ENCODE measurements at regions not wholly inside any gene's neighbourhood (a gene's known extent, or its start where the extent isn't known, plus 50 kb on each side); places are given as distances from the start of the nearest gene placed in this dataset.
"Not testable (repeated sequence)": the region's sequence is repeated elsewhere in the genome, so short reads cannot be mapped to it uniquely, and the experiment has no call there.

DNA sequence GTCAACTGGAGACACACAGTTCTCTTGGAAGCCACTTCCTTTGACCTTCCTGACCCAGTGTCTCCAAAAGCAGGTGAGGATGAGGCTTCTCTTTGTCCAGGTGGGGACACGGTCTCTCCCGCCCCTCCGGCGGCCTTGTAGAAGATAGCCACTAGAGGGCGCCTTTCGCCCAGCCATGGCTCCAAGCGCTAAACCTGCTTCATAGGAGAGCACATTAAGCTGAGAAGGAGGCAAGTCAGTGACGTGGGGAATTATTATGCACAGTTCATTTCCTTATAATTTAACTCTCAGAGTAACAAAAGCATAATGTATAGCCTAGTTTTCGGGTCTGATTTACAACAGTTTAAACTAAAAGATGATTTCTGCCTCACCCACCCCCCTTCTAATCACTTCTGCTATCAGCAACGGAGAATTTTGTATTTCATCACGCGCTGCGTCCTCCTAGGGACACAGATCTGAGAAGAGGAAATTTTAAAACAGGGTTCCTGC, 208.7 kb downstream of the ICOS start:
- peak; percentile 50 for DNase-seq

GRCh38 chr2:204145791-204146190, 209.2 kb downstream of the ICOS start:
- no peak for DNase-seq

DNA sequence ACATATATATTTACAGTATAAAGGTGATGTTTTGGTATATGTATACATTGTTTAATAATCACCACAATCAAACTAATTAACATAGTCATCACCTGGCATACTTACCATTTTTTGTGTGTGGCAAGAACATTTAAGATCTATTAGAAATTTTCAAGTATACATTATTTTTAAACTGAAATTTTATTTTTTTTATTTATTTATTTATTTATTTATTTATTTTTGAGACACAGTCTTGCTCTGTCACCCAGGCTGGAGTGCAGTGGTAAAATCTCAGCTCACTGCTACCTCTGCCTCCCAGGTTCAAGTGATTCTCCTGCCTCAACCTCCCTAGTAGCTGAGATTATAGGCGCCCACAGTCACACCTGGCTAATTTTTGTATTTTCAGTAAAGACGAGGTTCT, 210.5 kb downstream of the ICOS start:
- DNase-seq, result not testable (repeated sequence)

GRCh38 chr2:204150721-204151120, 214.2 kb downstream of the ICOS start:
- no peak for DNase-seq

GRCh38 chr2:204152616-204153015, 216.1 kb downstream of the ICOS start:
- no peak for DNase-seq

DNA sequence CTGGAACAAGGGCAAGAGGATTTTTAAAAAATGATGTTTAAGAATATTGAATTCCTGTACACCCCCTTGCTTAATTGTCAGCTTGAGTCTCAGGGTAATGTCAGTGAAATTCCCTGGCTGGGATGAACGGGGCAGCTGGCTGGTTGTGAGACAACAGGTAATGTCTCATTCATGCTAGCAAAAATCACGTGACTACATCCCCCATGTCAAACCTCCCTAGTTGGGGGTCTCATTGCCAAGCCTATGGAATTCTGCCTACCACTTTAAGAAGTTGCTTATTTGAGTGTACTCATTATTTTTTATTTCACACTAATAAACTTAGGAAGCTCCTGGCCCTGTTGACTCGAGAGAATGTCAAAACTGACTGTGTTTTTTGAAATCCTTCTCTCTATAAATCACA, 218.3 kb downstream of the ICOS start:
- no peak for DNase-seq

DNA sequence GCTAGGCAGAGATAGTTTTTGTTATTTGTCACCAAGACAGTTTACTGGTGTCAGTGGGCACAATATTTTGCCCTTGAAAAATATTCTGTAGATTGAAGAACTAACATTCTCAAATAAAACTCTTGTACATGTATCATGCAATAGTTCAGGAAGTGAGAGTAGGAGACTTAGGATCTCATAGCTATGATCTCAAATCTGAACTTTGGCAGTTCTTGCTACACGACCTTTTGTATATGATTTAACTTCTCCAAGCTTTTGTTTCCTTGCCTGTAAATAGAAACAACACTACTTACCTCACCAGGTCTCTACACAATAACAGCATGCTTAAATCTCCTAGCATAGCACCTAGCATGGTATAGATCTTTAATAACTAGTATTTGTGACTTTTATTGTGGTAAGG, 219.9 kb downstream of the ICOS start:
- no peak for DNase-seq

DNA sequence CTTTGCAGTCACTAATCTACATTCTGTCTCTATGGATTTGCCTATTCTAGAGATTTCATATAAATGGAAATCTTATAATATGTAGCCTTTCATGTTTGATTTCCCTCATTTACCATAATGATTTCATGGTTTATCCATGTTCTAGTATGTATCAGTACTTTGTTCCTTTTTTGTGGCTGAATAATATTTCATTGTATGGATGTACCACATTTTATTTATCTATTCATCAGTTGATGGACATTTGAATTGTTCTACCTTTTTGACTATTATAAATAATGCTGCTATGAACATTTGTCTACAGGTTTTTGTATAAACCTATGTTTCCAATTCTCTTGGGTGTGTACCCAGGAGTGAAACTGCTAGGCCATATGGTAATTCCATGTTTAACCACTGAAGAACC, 221.1 kb downstream of the ICOS start:
- no peak for DNase-seq

GRCh38 chr2:204159526-204159925, 223.0 kb downstream of the ICOS start:
- no peak for DNase-seq

DNA sequence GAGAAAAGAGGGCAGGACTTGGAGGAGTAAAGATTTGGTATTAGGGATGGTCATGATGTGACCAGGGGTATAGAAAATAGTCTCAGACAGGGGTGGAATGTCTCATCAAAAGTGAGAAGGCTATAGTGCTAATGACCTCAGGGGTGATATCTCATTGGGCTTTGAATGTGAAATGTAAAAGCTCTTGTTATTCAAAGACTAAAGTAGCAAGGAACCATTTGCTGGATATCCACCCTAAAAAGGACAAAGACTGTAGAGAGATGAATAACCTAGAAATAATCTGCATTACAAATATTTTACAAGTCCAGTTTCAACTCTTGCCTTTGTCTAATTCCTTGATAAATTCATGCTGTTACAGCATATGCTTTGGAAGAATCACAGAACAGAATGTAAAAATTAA, 224.4 kb downstream of the ICOS start:
- no peak for DNase-seq

DNA sequence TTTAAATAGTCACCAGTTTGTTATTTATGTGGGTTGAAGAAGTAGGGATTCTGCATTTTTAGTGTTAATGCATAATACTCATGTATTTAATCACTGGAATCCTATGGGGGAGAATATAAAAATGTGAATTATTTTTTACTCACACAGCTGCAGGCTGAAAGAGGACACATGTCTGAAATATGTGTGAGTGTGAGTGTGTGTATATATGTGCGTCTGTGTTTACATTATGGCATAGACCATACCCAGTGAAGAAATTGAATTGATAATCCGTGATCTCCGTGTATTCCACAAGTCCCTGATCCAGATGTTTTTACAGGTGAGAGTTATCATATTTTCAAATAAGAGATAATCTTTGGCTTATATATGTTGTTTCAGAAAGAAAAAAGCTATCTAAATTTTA, 225.3 kb downstream of the ICOS start:
- no peak for DNase-seq

DNA sequence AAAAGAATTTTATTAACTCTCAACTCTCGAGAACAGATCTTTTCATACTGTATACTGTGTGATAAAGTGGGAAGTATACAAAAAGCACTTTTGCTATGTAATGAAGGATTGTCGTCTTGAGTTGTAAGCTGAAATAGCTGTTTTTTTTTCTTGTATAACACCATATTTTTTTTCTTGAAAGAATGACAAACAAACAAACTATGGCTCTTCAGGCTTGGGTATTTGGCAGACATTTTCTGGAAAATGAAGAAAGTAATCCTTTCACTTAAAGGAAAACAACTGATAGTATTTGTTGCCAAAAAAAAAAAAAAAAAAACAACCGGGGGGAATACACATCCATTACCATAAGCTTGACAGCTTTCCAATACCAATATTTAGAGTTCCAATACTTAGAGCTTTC, 230.4 kb downstream of the ICOS start:
- DNase-seq, result no peak

DNA sequence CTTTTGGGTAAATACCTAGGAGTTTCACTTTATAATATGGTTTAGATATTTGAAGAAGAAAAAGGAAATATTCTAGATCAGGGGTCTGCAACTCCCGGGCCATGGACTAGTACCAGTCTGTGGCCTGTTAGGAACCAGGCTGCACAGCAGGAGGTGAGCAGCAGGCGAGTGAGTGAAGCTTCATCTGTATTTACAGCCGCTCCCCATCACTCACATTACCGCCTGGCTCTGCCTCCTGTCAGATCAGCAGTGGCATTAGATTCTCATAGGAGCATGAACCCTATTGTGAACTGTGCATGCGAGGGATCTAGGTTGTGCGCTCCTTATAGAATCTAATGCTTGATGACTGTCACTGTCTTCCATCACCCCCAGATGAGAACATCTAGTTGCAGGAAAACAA, 231.1 kb downstream of the ICOS start:
- DNase-seq, result not testable (repeated sequence)

- no peak for DNase-seq
These were observed 233.8 kb downstream of the ICOS start for GRCh38 chr2:204170411-204170810.

DNA sequence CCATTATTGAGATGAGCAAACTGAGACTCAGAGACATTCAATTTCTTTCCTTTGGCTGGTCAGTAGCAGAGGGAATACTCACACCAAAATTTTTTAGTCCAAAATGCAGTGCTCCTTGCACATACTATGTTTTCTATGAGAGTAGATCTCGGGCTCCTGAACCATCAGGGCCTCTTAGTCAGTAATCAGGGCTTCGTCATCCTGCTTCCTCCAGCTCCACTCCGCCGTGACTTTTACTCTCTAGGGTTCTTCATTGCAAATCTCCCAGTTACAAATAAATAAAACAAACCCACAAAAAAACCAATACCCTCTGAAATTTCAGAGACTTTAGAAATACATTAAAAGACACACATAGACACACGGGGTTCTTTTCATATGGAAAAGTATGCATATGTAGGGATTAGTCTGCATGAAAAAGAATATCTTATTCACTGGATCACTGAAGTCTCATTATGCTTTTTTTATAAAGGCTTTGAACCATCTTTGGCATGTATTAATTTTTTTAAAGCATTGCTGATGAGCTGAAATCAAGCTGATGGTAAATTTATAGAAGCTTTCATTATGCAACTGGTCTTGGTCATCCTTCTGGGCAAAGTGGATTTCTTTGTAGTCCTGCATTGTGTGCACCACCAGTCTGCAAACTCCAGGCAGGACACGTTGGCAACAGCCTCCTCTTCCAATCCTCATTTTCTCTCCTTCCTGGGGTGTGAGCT, 235.0 kb downstream of the ICOS start:
- no peak for DNase-seq

GRCh38 chr2:204172145-204172600, 235.6 kb downstream of the ICOS start:
- DNase-seq, result no peak

- no peak for DNase-seq
These were observed 237.5 kb downstream of the ICOS start for GRCh38 chr2:204174034-204174433.

DNA sequence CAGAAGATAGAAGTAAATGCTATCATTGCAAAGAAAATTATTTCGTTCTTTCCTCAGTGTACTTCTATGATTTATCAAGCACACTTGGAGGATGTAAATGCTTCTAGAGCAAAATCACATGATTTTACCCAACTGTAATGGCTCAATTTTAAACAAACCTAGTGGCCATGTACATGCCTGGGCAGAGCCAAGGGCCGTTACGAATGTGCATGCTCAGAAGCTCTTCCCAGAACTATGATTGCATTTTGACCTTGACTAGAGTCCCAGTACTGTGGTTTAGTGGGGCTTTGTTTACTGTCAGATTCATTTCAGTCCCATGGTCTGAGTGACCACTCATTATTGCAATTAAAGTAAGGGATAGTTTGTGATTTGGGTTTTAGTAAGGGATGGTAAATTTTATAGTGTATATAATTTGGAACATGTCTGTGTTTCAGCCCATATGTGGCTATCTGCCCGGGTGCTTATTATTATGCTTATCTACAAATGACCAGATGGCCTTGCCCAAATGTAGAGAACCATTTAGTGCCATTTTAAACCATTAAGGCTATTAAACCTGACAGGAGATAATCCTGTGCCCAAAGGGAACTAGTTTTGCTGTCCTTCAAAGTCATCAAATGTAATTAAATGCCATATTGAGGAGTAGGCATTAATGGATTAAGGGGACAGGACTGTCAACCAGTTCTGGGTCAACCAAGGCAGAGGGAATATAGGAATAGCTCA, 239.1 kb downstream of the ICOS start:
- no peak for DNase-seq

GRCh38 chr2:204176306-204176705, 239.7 kb downstream of the ICOS start:
- no peak for DNase-seq

- no peak for DNase-seq
These were observed 240.9 kb downstream of the ICOS start for GRCh38 chr2:204177251-204177976.

DNA sequence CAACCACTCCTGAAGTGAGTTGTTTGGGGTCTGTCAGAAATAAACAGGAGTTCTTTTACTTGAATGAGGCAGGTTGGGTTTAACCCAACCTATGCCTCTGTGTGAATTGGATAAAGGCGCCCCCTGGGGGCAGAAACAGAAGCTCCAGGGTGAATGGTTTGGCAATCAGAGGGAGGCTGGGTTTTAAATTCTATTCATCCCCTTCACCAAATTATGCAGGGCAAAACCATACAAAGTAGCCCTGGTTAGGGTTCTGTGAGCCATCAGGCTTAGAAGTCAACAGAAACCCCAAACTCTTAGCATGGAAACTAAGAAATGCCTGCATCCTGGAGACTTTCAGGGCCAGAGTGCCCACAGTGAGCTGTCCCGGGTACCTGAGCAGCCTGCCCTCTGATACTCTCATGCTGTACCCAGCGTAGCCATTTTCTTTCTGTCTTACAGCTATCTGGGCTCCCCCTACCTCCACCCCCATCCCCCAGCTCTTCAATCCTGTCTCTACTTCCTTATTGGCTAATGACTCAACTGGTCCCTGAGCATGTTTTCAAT, 241.5 kb downstream of the ICOS start:
- DNase-seq, result no peak

- DNase-seq, result no peak
These were observed 244.1 kb downstream of the ICOS start for GRCh38 chr2:204180649-204181048.

GRCh38 chr2:204183608-204184007, 247.0 kb downstream of the ICOS start:
- no peak for DNase-seq

Data from NK-92 treated with Interleukin-12 subunit alpha and Interleukin-12 subunit beta, amount 100 ng/mL, for 24 hours (cell line).